HG03045 (cell line): ENCODE measurements at regions not wholly inside any gene's neighbourhood (a gene's known extent, or its start where the extent isn't known, plus 50 kb on each side); places are given as distances from the start of the nearest gene placed in this dataset.

Experiments
- ATAC-seq: cut with Tn5 transposase; IDR thresholded peaks from one replicate; pipeline ENCODE4 v1.9.1; 2021; ENCODE audit warnings: mild to moderate bottlenecking, moderate library complexity; ENCODE audit not compliant: unreplicated experiment

GRCh38 chr2:8087480-8087840, 594.4 kb upstream of the ID2 start:
- no peak for ATAC-seq

- no peak for ATAC-seq
Measured at GRCh38 chr2:8088810-8089209, 593.0 kb upstream of the ID2 start.

GRCh38 chr2:8089596-8089995, 592.3 kb upstream of the ID2 start:
- no peak for ATAC-seq

- ATAC-seq, result peak; percentile 46
Measured at GRCh38 chr2:8090748-8091700, 590.8 kb upstream of the ID2 start.

GRCh38 chr2:8094526-8094925, 587.3 kb upstream of the ID2 start:
- no peak for ATAC-seq

- no peak for ATAC-seq
Measured at GRCh38 chr2:8095978-8096377, 585.9 kb upstream of the ID2 start.

GRCh38 chr2:8096484-8096883, 585.4 kb upstream of the ID2 start:
- ATAC-seq, result no peak

- no peak for ATAC-seq
Measured at GRCh38 chr2:8098476-8099266, 583.2 kb upstream of the ID2 start.

- no peak for ATAC-seq
Measured at GRCh38 chr2:8099267-8099582, 582.6 kb upstream of the ID2 start.

GRCh38 chr2:8101614-8102277, 580.1 kb upstream of the ID2 start:
- ATAC-seq, result no peak

- no peak for ATAC-seq
Measured at GRCh38 chr2:8102470-8102869, 579.4 kb upstream of the ID2 start.

- ATAC-seq, result no peak
Measured at GRCh38 chr2:8103085-8103708, 578.7 kb upstream of the ID2 start.

GRCh38 chr2:8107150-8107549, 574.7 kb upstream of the ID2 start:
- no peak for ATAC-seq

GRCh38 chr2:8107621-8108378, 574.1 kb upstream of the ID2 start:
- no peak for ATAC-seq

GRCh38 chr2:8110716-8111115, 571.1 kb upstream of the ID2 start:
- ATAC-seq, result no peak

- ATAC-seq, result no peak
Measured at GRCh38 chr2:8111193-8111592, 570.7 kb upstream of the ID2 start.

GRCh38 chr2:8115456-8115855, 566.4 kb upstream of the ID2 start:
- no peak for ATAC-seq

- no peak for ATAC-seq
Measured at GRCh38 chr2:8115966-8116365, 565.9 kb upstream of the ID2 start.

GRCh38 chr2:8116661-8117060, 565.2 kb upstream of the ID2 start:
- peak; percentile 95 for ATAC-seq

- ATAC-seq, result no peak
Measured at GRCh38 chr2:8118940-8119781, 562.7 kb upstream of the ID2 start.
